Mucosa of descending colon (tissue), 3 donors: ENCODE measurements at regions not wholly inside any gene's neighbourhood (a gene's known extent, or its start where the extent isn't known, plus 50 kb on each side); places are given as distances from the start of the nearest gene placed in this dataset.

Experiments used
- ATAC-seq: fragments of 200-7000 bp; cut with Tn5 transposase; one replicate; pipeline ENCODE4 v1.9.1; 2020; ENCODE audit warnings: mild to moderate bottlenecking, moderate library complexity
- DNase-seq, 3 donors: peaks; one replicate each; pipeline ENCODE4 v3.0.0-alpha.2; 2020
- H3K36me3 ChIP-seq: fragments of 200-600 bp; one replicate; pipeline ENCODE4 v1.8.0; 2021; ENCODE audit warnings: low read depth, mild to moderate bottlenecking
- H3K4me1 ChIP-seq: fragments of 200-600 bp; one replicate; pipeline ENCODE4 v1.8.0; 2021; ENCODE audit warnings: low read depth, mild to moderate bottlenecking
- H3K4me3 ChIP-seq: fragments of 200-600 bp; one replicate; pipeline ENCODE4 v1.8.0; 2021; ENCODE audit warnings: mild to moderate bottlenecking
- H3K9me3 ChIP-seq: fragments of 200-600 bp; one replicate; pipeline ENCODE4 v1.8.0; 2021; ENCODE audit warnings: mild to moderate bottlenecking
- CTCF ChIP-seq: fragments of 200-600 bp; IDR thresholded peaks from one replicate; pipeline ENCODE4 v1.8.0; 2022; ENCODE audit warnings: antibody characterized with exemption, mild to moderate bottlenecking
- intact Hi-C, 2 donors: fragments of 100-400 bp; cut with DNase I in 1 of 2; cut with micrococcal nuclease in 1 of 2; formaldehyde crosslinking; loops; one replicate each; pipeline versions ENCODE4 v1.11.0 to v1.11.1; 2022; cut with DNase I, micrococcal nuclease
- donor health status: DM: no; HTN: no; CAD: no; lungs with moderate emphysema.
- donor health status: DM: no; HTN: no; CAD: no.
- donor health status: DM: no; HTN: yes; CAD: no.

DNA sequence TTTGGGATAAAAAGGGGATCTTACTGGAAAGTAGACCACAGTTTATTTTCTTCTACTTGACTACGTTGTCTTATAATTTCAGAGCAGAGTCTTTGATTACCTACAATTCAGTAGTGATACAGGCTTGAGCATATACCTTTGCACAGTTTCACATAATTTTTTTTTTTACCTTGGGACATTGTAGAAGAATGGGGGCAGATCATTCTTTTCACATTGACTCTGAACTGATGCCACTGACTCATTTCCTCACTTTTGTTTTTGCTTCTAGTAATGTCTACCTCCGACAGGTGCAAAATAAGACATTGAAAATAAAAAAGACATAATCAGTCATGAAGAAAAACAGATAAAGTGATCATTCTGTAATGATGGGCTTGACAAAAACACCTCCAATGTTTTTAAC, 688.3 kb upstream of the CHORDC1 start:
- DNase-seq (no peak), ATAC-seq (no peak)
- TF ChIP-seq CTCF, result no peak
- intact Hi-C loops, result no loop called here
- Histone ChIP-seq H3K9me3 (peaks cover 22% of the 10 kb centered on the region), H3K36me3 (no peaks in the 10 kb centered on the region), H3K4me1 (no peaks in the 10 kb centered on the region), H3K4me3 (no peak overlapping the region)

GRCh38 chr11:90908074-90908473, 685.2 kb upstream of the CHORDC1 start:
- peaks cover 22% of the 10 kb centered on the region for H3K9me3 ChIP-seq
- DNase-seq (no peak), ATAC-seq (no peak)
- no peak for TF ChIP-seq CTCF
- no peaks in the 10 kb centered on the region for H3K36me3 ChIP-seq
- intact Hi-C loops, result no loop called here
- H3K4me1 ChIP-seq, result no peaks in the 10 kb centered on the region
- no peak overlapping the region for H3K4me3 ChIP-seq

- Histone ChIP-seq H3K4me1 (no peaks in the 10 kb centered on the region), H3K36me3 (no peaks in the 10 kb centered on the region), H3K9me3 (peaks cover 9% of the 10 kb centered on the region), H3K4me3 (no peak overlapping the region)
- intact Hi-C loops, result no loop called here
- ATAC-seq, result no peak
- TF ChIP-seq CTCF, result no peak
- DNase-seq, result no peak
Measured at GRCh38 chr11:90895850-90896249, 673.0 kb upstream of the CHORDC1 start.

DNA sequence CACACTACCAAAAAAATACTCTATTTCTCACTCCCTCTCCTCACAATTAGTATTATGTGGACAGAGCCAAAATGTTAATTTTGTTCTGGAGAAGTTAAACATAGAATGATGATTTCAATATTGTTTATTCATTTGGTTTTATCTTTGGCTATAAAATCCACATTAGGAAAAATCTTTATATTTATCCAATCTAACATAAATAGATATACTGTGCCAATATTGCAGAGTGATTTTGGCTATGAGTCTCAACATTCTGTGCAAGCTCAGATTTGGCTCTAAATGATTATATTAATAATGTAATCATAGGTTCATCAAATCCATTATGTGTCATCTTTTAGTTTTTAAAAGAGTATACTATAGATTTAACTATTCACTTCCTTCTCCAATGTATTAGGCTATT, 667.5 kb upstream of the CHORDC1 start:
- Histone ChIP-seq H3K4me3 (no peak overlapping the region), H3K4me1 (no peaks in the 10 kb centered on the region), H3K36me3 (no peaks in the 10 kb centered on the region), H3K9me3 (peaks cover 12% of the 10 kb centered on the region)
- DNase-seq (no peak), ATAC-seq (no peak)
- no peak for TF ChIP-seq CTCF
- intact Hi-C loops, result no loop called here

GRCh38 chr11:90884181-90884580, 661.3 kb upstream of the CHORDC1 start:
- H3K4me3 ChIP-seq, result no peak overlapping the region
- H3K9me3 ChIP-seq, result peaks cover 9% of the 10 kb centered on the region
- intact Hi-C loops, result no loop called here
- no peaks in the 10 kb centered on the region for H3K36me3 ChIP-seq
- ATAC-seq (no peak), DNase-seq (no peak)
- TF ChIP-seq CTCF, result no peak
- H3K4me1 ChIP-seq, result no peaks in the 10 kb centered on the region

- Histone ChIP-seq H3K36me3 (no peaks in the 10 kb centered on the region), H3K4me1 (no peaks in the 10 kb centered on the region), H3K4me3 (no peak overlapping the region), H3K9me3 (peaks cover 17% of the 10 kb centered on the region)
- ATAC-seq (no peak), DNase-seq (no peak)
- intact Hi-C loops, result no loop called here
- TF ChIP-seq CTCF, result no peak
Measured at GRCh38 chr11:90874986-90875385, 652.1 kb upstream of the CHORDC1 start.
